Activated CD4-positive, alpha-beta T cell treated with anti-CD3 and anti-CD28 coated beads, Interleukin-2, amount 10 ng/mL, durations not matched to agents 7 days and 5 days (primary cell): ENCODE measurements at regions not wholly inside any gene's neighbourhood (a gene's known extent, or its start where the extent isn't known, plus 50 kb on each side); places are given as distances from the start of the nearest gene placed in this dataset.
A peak's percentile ranks its signal among the peaks of the same experiment; 100 is the strongest.

Experiments
- CTCF ChIA-PET: fragments of 350-600 bp; sonication (Branson Sonifier 250); formaldehyde crosslinking; loops from one replicate; lab custom pipeline; 2021; ENCODE audit warnings: antibody characterized with exemption; lab: Charles Lee
- POLR2A ChIA-PET: fragments of 350-600 bp; sonication (Branson Sonifier 250); formaldehyde crosslinking; loops from one replicate; lab custom pipeline; 2021; ENCODE audit warnings: antibody characterized with exemption; lab: Charles Lee
- DNase-seq: peaks from one replicate; pipeline ENCODE4 v3.0.0-alpha.2; 2020
- H3K27ac Mint-ChIP-seq: one replicate; pipeline ENCODE4 v1.8.0; 2021; ENCODE audit warnings: mild to moderate bottlenecking, moderate library complexity, mixed read lengths
- H3K27me3 Mint-ChIP-seq: one replicate; pipeline ENCODE4 v1.8.0; 2021; ENCODE audit warnings: mixed read lengths
- H3K36me3 Mint-ChIP-seq: one replicate; pipeline ENCODE4 v1.8.0; 2021; ENCODE audit warnings: low read depth, mixed read lengths
- H3K4me1 Mint-ChIP-seq: one replicate; pipeline ENCODE4 v1.8.0; 2021; ENCODE audit warnings: mixed read lengths
- H3K4me3 Mint-ChIP-seq: one replicate; pipeline ENCODE4 v1.8.0; 2021; ENCODE audit warnings: mild to moderate bottlenecking, moderate library complexity, mixed read lengths
- H3K9me3 Mint-ChIP-seq: one replicate; pipeline ENCODE4 v1.8.0; 2021; ENCODE audit warnings: mixed read lengths

DNA sequence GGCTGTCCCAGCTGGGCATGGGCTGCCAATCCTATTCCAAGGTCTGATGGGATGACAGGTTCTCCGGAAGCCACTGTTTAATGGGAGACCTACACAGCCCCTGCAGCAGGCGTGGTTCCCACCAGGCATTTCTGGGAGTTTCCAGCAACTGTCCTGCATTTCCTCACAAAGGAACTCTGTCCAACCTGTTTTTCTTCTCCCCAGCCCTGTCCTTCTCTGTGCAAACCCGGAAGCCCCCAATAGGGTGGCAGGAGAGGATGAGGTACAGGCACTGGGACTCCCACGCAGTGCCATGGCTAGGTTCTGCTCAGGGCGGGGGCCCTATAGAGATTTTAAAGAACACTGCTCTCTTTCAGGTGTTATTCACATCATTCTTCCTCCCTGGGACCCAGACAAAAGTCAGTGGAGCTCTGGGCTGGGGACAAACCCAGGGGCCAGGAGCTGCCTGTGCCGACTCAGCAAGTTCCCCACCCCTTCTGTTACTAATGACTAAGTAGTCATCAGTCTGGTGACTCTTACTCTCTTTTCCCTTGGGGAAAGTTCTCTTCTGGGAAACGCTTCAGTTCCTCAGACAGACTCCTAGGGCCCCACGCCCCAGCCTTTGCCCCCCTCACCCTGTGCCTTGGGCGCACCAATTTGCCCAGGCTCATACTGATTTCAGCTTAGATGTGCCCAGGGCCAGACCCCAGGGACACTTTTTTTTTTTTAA, 97.7 kb downstream of the CD47 start:
- Mint-ChIP-seq H3K4me3 (no peak overlapping the region), H3K36me3 (no peaks in the 10 kb centered on the region), H3K27ac (no peak overlapping the region), H3K4me1 (peaks cover 9% of the 10 kb centered on the region), H3K9me3 (no peaks in the 10 kb centered on the region), H3K27me3 (no peaks in the 10 kb centered on the region)
- DNase-seq: no peak
- CTCF ChIA-PET: interaction anchor here (0.6 to 1.1 kb wide), 4 partner anchors 11 to 36 kb away, joined by 3 to 4 read pairs (median 3); no protein-coding TSS in a partner anchor
- POLR2A ChIA-PET: no interaction called here

DNA sequence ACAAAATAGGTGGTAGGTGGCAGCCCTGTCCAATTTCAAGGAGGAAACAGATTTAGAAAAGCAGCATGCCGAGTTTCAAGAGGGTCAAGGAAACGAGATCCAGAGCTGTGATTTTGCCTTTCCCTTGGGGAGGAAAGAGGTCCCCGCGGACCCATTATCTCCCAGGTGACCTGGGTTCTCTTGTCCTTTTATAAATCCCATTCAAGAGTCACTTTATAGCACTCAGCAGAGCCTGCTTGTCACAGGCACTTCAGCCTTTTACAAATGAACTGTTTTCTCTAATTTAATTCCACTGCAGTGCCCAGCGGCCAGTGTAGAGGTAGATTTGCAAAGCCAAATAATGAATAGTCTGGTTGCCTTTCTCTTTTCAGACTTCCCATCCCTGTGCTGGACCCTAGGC, 99.9 kb downstream of the CD47 start:
- Mint-ChIP-seq H3K36me3 (no peaks in the 10 kb centered on the region), H3K27ac (no peak overlapping the region), H3K27me3 (no peaks in the 10 kb centered on the region), H3K4me1 (peaks cover 20% of the 10 kb centered on the region), H3K4me3 (no peak overlapping the region), H3K9me3 (no peaks in the 10 kb centered on the region)
- CTCF ChIA-PET: interaction anchor here (1.3 kb wide), 1 partner anchor 487 kb away, joined by 3 read pairs; no protein-coding TSS in a partner anchor
- POLR2A ChIA-PET: no interaction called here
- no peak for DNase-seq

GRCh38 chr3:107990433-107990832, 100.4 kb downstream of the CD47 start:
- H3K27ac Mint-ChIP-seq: no peak overlapping the region

DNA sequence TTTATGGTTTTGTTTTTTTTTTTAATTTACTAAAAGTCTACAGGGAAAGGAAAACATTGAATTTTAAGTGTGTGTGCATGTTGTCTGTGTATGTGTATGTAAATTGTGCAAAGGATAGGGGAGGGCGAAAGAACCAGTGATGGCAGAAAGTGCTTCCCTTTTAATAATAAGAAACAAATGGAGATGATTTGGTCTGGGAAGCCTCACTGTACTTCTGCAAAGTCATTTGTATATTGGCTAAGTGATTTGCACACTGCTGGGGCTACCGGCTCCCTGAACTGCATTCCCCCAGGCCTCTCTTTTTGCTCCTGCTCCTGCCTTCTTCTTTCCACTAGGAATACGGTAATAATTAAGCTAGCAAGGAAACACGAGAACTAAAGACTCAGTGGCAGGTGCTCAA, 101.2 kb downstream of the CD47 start:
- H3K27me3 Mint-ChIP-seq: no peaks in the 10 kb centered on the region
- no peak for DNase-seq
- ChIA-PET CTCF (no interaction called here), POLR2A (no interaction called here)
- no peak overlapping the region for H3K4me3 Mint-ChIP-seq
- H3K36me3 Mint-ChIP-seq: no peaks in the 10 kb centered on the region
- H3K4me1 Mint-ChIP-seq: peaks cover 28% of the 10 kb centered on the region
- no peak overlapping the region for H3K27ac Mint-ChIP-seq
- H3K9me3 Mint-ChIP-seq: no peaks in the 10 kb centered on the region

More at GRCh38 chr3:107990433-107990832, 100.4 kb downstream of the CD47 start:
- ChIA-PET CTCF (interaction anchor here (1.3 kb wide), 1 partner anchor 487 kb away, joined by 3 read pairs; no protein-coding TSS in a partner anchor), POLR2A (no interaction called here)
- DNase-seq: no peak
- Mint-ChIP-seq H3K27me3 (no peaks in the 10 kb centered on the region), H3K9me3 (no peaks in the 10 kb centered on the region), H3K4me3 (no peak overlapping the region), H3K36me3 (no peaks in the 10 kb centered on the region), H3K4me1 (peaks cover 25% of the 10 kb centered on the region)

- H3K36me3 Mint-ChIP-seq: no peaks in the 10 kb centered on the region
- H3K4me1 Mint-ChIP-seq: peaks cover 28% of the 10 kb centered on the region
- ChIA-PET POLR2A (no interaction called here), CTCF (no interaction called here)
- DNase-seq: no peak
- H3K9me3 Mint-ChIP-seq: no peaks in the 10 kb centered on the region
- H3K27me3 Mint-ChIP-seq: no peaks in the 10 kb centered on the region
- no peak overlapping the region for H3K4me3 Mint-ChIP-seq
- H3K27ac Mint-ChIP-seq: peak overlapping the region; percentile 82
Measured at GRCh38 chr3:107988460-107989175, 102.2 kb downstream of the CD47 start.

DNA sequence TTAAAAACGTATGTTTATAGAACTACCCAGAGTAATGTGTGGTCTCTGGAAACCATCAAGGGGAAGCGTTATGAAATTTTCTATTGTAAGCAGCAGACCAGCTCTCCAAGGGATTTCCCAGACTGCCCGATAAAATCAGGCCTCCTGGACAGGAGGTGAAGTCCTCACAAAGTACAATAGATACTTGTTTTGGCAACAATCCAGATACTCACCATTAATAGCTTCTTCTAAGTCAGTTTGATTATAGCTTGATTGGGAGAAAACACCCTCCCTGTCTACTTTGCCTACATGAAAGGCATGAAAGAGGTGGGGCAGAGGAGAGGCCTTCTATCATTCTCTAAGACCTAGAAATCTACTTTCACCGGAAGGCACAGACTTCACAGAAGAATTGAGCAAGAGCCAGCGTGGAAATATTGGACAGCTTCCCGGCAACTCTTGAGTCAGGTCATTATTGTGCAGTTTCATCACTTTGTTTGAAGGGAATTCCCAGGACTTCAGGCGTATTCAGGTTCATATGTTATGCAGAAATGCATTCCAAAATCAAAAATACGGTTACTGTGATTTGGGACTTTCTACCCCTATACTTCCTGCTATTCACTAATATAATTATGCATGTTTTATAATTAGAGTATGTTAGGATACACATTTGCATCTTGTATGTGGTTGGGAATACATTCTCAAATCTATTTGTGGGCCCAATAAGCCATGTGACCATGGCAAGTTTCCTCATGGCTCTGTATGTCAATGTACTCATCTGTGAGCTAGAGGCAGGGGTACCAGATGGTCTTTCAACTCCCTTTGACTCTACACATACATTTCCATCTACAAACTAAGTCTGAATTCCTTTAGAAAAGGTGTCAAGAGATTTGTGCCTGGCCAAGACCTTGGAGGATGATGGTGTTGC, 103.5 kb downstream of the CD47 start:
- H3K27me3 Mint-ChIP-seq: no peaks in the 10 kb centered on the region
- POLR2A ChIA-PET: no interaction called here
- no peak for DNase-seq
- no peak overlapping the region for H3K4me3 Mint-ChIP-seq
- H3K27ac Mint-ChIP-seq: no peak overlapping the region
- CTCF ChIA-PET: interaction anchor here (0.7 to 1.6 kb wide), 2 partner anchors 9 to 26 kb away, joined by 3 read pairs; no protein-coding TSS in a partner anchor
- no peaks in the 10 kb centered on the region for H3K36me3 Mint-ChIP-seq
- no peaks in the 10 kb centered on the region for H3K9me3 Mint-ChIP-seq
- peaks cover 28% of the 10 kb centered on the region for H3K4me1 Mint-ChIP-seq

GRCh38 chr3:107986505-107986904, 104.3 kb downstream of the CD47 start:
- Mint-ChIP-seq H3K27me3 (peaks cover 2% of the 10 kb centered on the region), H3K9me3 (no peaks in the 10 kb centered on the region), H3K4me1 (peaks cover 28% of the 10 kb centered on the region), H3K4me3 (no peak overlapping the region), H3K36me3 (no peaks in the 10 kb centered on the region), H3K27ac (no peak overlapping the region)
- no peak for DNase-seq
- ChIA-PET POLR2A (no interaction called here), CTCF (interaction anchor here (0.7 to 1.6 kb wide), 3 partner anchors 8 to 25 kb away, joined by 3 read pairs; no protein-coding TSS in a partner anchor)

DNA sequence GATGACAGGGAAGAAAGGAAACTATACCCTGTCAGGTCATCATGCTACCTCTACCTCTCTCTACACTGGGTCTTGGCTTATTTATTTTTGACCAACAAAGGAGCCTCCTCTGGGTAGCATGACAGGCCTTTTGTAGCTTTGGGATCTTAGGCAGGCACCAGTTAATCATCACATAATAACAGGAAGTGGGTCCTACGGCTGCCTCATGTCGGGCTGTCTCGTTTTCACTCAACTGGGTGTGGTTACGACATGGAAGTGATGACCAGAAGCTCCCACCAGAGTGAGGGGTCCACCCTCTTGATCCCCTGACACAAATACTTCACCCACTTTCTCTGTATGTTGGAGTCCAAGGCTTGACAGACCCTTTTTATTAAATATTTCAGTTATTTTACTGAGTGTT, 105.3 kb downstream of the CD47 start:
- H3K27ac Mint-ChIP-seq: peak overlapping the region; percentile 82
- H3K4me3 Mint-ChIP-seq: no peak overlapping the region
- no peaks in the 10 kb centered on the region for H3K9me3 Mint-ChIP-seq
- H3K36me3 Mint-ChIP-seq: no peaks in the 10 kb centered on the region
- peak; percentile 26 for DNase-seq
- peaks cover 2% of the 10 kb centered on the region for H3K27me3 Mint-ChIP-seq
- ChIA-PET CTCF (interaction anchor here (0.9 to 1.3 kb wide), 3 partner anchors 9 to 12 kb away, joined by 3 read pairs; no protein-coding TSS in a partner anchor), POLR2A (no interaction called here)
- H3K4me1 Mint-ChIP-seq: peaks cover 28% of the 10 kb centered on the region

GRCh38 chr3:107983247-107983646, 107.6 kb downstream of the CD47 start:
- H3K36me3 Mint-ChIP-seq: peaks cover 4% of the 10 kb centered on the region
- peaks cover 40% of the 10 kb centered on the region for H3K4me1 Mint-ChIP-seq
- H3K27ac Mint-ChIP-seq: no peak overlapping the region
- CTCF ChIA-PET: no interaction called here
- H3K9me3 Mint-ChIP-seq: peaks cover 4% of the 10 kb centered on the region
- H3K27me3 Mint-ChIP-seq: peaks cover 2% of the 10 kb centered on the region
- DNase-seq: no peak
- H3K4me3 Mint-ChIP-seq: no peak overlapping the region
- POLR2A ChIA-PET: no interaction called here

DNA sequence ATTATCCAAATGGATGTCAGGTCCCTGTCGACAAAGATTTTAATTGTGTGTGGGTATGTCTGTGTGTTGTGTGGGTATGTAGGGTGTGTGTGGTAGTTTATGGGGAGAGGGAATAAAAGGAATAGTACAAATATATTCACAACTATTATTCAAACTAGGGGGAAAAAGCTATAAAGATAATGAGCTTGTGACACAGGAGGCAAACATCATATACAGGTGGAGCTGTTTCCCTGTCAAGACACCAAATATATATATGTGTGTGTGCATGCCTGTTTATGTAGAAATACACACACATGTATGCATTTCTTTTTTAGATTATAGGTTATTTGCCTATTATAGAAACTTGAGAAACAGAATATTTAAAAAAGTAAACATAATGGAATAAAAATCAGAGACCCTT, 108.7 kb downstream of the CD47 start:
- peaks cover 4% of the 10 kb centered on the region for H3K36me3 Mint-ChIP-seq
- DNase-seq: no peak
- H3K4me3 Mint-ChIP-seq: no peak overlapping the region
- H3K4me1 Mint-ChIP-seq: peaks cover 43% of the 10 kb centered on the region
- H3K27me3 Mint-ChIP-seq: peaks cover 2% of the 10 kb centered on the region
- peaks cover 4% of the 10 kb centered on the region for H3K9me3 Mint-ChIP-seq
- ChIA-PET CTCF (interaction anchor here (1.4 kb wide), 1 partner anchor 14 kb away, joined by 4 read pairs; no protein-coding TSS in a partner anchor), POLR2A (interaction anchor here (0.6 kb wide), 1 partner anchor 406 kb away, joined by 4 read pairs; no protein-coding TSS in a partner anchor)
- H3K27ac Mint-ChIP-seq: no peak overlapping the region

GRCh38 chr3:107981471-107982111, 109.2 kb downstream of the CD47 start:
- ChIA-PET CTCF (interaction anchor here (1.4 kb wide), 1 partner anchor 13 kb away, joined by 4 read pairs; no protein-coding TSS in a partner anchor), POLR2A (no interaction called here)
- Mint-ChIP-seq H3K9me3 (peaks cover 4% of the 10 kb centered on the region), H3K36me3 (peaks cover 4% of the 10 kb centered on the region), H3K27ac (no peak overlapping the region), H3K27me3 (peaks cover 2% of the 10 kb centered on the region), H3K4me1 (peaks cover 42% of the 10 kb centered on the region), H3K4me3 (no peak overlapping the region)
- no peak for DNase-seq

GRCh38 chr3:107979538-107979937, 111.3 kb downstream of the CD47 start:
- peaks cover 2% of the 10 kb centered on the region for H3K27me3 Mint-ChIP-seq
- H3K27ac Mint-ChIP-seq: peak overlapping the region; percentile 10
- H3K4me1 Mint-ChIP-seq: peaks cover 42% of the 10 kb centered on the region
- H3K36me3 Mint-ChIP-seq: peaks cover 4% of the 10 kb centered on the region
- H3K9me3 Mint-ChIP-seq: peaks cover 4% of the 10 kb centered on the region
- POLR2A ChIA-PET: no interaction called here
- no peak for DNase-seq
- H3K4me3 Mint-ChIP-seq: no peak overlapping the region
- CTCF ChIA-PET: interaction anchor here (0.9 to 1.2 kb wide), 2 partner anchors 9 to 52 kb away, joined by 3 read pairs; no protein-coding TSS in a partner anchor
